ENCODE measurements at regions not wholly inside any gene's neighbourhood (a gene's known extent, or its start where the extent isn't known, plus 50 kb on each side); places are given as distances from the start of the nearest gene placed in this dataset.

DNA sequence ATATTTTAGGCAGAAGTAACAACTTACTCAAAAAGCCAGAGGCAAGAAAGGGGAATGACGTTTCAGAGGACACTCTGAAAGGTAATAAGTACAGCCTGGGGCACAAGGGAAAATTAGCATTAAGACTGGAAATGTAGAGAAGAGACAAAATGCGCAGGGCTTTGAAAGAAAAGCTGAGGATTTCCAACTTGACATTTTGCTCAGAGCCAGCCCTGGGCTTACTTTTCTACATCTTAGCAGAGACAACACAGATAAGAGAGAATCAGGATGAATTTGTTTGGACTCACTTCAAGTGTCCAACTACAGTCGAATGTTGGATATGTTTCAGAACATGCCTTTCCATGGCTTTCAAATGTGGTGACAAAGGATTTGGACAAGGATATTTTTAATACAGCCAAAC lies 808.9 kb upstream of the LUZP2 start:
- TF ChIP-seq CTCF (IDR thresholded peaks at IDR 0.05; ENCODE audit: low read length) (no peak), EZH2phosphoT487 (IDR thresholded peaks at IDR 0.05; ENCODE audit: low read length) (no peak), EZH2 (optimal IDR thresholded peaks at IDR 0.05; ENCODE audit: low read depth, low read length) (no peak)

All from MM.1S (cell line).